ENCODE measurements at regions not wholly inside any gene's neighbourhood (a gene's known extent, or its start where the extent isn't known, plus 50 kb on each side); places are given as distances from the start of the nearest gene placed in this dataset.
"Not testable (repeated sequence)": the region's sequence is repeated elsewhere in the genome, so short reads cannot be mapped to it uniquely, and the experiment has no call there.

DNA sequence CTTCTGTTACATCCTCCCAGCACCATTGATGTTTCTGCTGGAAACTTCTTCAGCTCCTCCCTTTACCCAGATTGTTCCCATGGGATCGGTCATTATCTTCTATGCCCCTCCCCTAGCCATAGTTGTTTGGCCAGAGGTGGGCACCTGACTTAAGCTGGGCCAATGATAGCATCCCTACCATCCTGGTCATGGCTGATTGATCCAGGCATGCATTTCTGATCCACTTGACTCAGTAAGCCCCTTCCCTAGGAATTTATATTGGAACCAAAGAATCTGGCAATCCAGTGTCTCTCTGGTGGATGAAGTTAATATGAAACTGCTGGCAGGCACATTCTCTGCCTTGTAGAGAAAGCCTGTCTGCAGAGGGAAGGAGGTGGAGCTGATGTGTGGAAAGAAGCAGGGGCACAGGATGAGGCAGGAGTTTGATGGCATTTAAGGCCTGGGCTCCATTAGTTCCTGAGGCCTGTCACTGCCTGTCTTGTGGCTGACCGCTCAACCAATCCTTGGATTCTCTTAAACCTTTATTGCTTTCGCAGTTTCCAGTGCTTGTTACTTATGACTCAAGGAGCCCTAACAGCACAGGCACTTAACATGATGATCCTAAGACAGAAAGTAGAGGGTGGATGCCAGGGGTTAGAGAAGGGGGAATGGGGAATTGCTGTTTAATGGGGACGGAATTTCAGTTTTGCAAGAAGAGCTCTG, 152.4 kb downstream of the ABCC12 start:
- DNase-seq = peak; percentile 6

- no peak for DNase-seq
Measured at GRCh38 chr16:48001324-48001895, 154.4 kb downstream of the ABCC12 start.

GRCh38 chr16:48000622-48001021, 155.2 kb downstream of the ABCC12 start:
- DNase-seq = no peak

DNA sequence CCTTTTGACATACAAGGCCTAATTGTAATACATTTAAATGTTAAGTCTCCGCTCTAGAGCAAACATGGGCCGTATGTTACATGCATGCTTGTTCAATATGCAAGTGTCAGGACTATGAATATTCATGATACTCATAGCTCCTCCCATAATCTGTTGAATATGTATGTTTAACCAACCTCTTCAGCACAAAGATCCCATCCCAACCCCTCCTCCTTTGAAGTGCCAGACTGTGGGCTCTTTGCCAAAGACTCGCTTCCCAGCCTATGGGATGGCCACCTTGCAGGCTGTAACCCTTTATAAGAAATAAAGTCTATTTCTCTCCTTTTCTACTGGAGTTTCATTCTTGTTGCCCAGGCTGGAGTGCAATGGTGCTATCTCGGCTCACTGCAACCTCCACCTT, 156.2 kb downstream of the ABCC12 start:
- DNase-seq = no peak

DNA sequence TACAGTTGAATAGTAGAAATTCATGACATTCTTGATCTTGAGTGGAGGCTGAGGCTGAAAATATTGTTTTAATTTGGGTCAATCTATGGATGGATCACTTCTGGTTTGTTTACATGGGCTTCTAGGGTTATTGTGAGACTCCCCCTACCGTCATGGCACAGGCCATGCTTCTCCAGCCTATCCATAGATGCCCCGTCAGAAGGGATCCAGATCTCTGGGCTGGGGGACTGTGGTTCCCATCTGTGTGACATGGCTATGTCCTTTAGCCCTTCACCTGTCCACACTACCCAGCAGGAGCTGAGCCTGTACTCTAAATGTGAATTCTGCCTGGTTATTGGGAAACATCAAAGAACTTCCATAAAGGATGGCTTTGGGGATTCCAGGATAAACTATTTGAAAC, 160.4 kb downstream of the ABCC12 start:
- no peak for DNase-seq

GRCh38 chr16:47991491-47991890, 164.3 kb downstream of the ABCC12 start:
- no peak for DNase-seq

GRCh38 chr16:47990676-47991075, 165.1 kb downstream of the ABCC12 start:
- DNase-seq = no peak

GRCh38 chr16:47987136-47987535, 168.7 kb downstream of the ABCC12 start:
- DNase-seq = no peak

- DNase-seq = no peak
Measured at GRCh38 chr16:47986031-47986430, 169.8 kb downstream of the ABCC12 start.

DNA sequence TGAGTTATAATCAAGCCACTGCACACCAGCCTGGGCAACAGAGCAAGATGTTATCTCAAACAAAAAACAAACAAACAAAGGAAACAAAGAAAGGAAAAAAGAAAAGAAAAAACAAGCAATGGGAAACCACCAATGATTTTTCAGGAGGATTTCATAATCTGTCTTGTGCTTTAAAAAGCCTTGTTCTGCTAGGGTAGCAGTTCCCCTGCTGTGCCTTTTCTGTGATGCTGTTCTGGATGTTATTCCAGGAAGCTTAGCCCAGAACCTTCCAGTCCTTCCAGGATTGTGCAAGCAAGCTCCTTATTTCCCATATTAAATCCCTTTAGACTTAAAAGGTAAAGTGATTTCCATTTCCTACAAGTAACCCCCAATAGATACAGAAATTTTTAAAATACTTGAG, 171.1 kb downstream of the ABCC12 start:
- DNase-seq = no peak

DNA sequence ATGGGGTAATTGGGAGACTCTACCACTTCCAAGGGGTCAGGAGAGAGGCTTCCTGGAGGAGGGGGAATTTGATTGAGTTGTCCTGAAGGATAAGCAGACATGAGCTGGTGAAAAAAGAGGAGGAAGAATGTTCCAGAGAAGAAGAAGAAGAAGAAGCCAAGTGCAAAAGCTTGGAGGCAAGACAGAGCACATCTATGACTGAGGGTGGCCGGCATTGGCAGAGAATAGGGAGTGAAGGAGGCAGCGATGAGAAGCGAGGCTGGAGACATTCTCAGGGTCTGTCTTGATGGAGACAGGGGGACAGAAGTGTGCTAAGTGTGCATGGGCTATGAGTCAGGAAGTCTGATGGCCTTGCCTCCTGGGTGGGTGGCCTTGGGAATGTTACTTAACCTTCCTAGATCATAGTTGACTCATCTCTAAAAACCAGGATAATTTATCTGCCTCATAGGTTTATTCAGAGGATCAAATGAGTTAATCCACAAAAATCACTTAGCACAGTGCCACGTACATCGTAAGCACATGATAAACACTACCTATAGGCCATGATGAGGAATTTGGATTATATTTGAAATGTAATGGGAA, 171.7 kb downstream of the ABCC12 start:
- DNase-seq = no peak

DNA sequence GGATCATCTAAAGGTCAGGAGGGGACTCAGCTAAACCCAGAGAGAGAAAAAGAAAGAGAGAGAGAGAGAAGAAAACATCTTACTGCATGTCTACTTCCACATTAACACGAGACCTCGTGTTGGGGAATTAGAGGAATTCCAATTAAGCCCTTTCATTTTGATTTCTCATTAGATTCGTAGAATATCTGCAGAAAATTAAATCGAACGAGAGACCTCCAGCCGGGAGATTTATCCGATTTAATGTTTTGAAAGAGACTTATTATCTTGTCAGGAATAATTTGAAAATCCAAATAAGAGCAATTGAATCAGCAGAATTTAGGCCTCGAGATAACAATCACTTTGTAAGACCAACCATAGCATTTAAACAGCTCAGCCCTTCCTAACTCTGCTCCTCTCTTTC, 175.6 kb downstream of the ABCC12 start:
- no peak for DNase-seq

- DNase-seq = no peak
Measured at GRCh38 chr16:47979616-47980182, 176.1 kb downstream of the ABCC12 start.

DNA sequence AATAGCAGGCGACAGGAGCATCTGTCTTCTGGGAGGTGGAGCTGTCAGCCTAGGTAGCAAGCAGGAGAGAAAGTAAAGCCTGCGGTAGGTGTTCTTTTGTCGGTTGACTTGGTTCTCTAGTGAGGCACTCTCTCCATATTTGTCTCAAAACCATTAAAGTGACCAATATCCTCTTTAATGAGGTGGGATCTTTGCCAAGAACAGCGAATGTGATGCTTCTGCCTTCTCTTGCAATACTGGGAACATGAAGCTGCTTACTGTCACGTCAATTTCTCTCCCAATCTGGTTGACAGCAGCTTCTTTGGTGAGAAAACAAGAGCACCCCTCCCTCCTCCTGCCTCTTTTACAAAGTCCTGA, 176.7 kb downstream of the ABCC12 start:
- no peak for DNase-seq

DNA sequence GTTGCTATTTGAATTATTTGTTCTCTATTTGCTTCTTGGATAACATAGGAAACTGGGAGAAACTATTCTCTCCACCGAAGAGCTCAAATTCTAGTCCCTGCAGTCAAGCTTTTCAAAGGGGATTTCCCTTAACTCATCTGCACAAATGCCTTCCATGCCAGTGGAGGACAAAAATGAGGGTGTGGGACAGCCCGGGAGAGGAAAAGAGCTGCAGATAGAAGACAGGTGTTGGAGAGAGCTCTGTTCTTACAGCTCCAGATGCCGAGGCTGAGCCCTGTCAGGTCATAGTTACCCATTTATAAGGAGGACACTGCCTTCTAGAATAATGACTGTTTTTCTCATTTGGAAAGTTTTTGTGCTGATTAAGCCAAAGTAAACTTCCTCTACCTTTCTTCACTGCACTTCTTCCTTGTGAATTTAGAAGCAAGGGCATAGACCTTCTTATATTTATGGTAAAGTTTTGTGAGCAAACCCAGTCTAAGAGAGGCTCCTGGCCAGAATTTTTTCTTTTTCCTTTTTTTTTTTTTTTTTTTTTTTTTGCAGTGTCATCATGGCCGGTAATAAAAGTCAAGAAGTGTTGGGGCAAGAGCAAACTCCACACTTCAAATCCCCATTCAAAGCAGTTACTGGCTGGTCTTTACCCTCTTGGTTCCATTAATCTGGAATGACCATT, 177.2 kb downstream of the ABCC12 start:
- no peak for DNase-seq

DNA sequence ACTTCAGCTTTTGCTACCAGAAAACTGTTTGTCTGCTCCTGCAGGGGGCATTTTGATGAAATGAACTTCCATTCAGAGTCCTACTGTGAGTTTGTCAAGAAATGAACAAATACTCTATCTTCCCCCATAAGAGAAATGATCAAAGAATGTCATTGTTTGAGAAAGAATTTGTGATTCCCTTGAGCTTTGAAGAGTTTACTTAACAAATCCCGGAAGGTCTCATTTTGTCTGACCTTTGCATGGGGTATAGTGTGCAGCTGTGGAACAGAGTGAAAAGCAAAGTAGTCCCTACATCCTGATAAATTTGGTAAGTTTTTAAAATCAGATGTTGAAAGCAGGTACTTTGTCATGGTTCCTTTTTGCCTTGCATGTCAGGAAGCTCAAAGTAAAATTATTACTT, 178.0 kb downstream of the ABCC12 start:
- DNase-seq = no peak

DNA sequence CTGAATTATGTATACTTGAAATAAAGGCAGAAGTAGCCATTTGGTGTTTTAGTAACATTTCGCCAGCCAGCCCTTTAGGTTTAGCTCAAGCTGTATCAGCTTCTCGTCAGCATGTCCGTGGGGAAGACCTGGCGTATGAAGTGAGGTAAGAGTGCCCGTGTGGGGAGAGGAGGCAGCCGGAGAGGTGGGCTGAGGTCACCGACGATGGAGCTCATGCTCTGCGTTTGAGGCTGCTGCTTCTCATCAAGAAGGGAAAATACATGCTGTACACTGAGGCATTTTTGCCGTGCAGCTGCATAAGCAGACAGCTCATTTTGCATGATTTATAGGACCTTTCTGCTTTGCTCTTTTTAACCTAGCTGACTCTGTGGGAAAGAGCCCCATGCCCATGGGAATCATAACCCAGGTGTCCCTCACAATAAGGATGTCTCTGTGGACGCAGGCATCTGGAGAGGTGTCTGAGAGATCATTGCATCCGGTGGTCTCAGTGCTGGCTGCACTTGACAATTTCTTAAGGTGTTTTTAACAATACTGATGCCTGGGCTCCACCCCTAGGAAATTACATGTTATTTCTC, 179.1 kb downstream of the ABCC12 start:
- no peak for DNase-seq

DNA sequence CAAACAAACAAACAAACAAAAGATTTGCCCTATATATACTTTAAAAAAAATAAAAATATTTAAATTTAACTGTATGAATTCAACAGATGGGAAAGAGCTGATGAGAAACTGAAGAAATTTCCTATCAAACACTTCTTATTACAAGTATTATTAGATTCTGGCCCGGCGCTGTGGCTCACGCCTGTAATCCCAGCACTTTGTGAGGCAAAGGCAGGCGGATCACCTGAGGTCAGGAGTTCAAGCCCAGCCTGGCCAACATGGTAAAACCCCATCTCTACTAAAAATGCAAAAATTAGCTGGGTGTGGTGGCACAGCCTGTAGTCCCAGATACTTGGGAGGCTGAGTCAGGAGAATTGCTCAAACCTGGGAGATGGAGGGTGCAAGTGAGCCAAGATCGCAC, 180.8 kb downstream of the ABCC12 start:
- not testable (repeated sequence) for DNase-seq

- DNase-seq = no peak
Measured at GRCh38 chr16:47973552-47973951, 182.2 kb downstream of the ABCC12 start.

- DNase-seq = no peak
Measured at GRCh38 chr16:47972246-47972985, 183.4 kb downstream of the ABCC12 start.

DNA sequence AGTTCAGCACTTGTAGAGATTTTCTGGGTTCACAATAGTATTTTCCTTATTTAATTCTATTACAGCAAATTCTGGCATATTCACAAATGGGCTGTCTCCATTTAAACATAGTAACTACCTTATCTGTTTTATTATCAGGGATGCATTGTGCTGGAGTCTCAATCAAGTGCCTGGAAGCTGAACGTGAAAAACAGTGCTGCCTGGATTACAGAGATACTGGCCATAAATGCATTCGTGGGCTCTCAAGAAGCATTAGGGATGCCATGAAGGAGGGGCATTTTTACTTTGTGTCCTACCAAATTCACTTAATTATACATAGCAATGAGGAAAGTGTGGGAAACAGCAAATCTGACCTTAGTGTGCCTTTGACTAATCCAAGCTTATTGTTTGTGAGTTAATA, 184.6 kb downstream of the ABCC12 start:
- DNase-seq = no peak

DNA sequence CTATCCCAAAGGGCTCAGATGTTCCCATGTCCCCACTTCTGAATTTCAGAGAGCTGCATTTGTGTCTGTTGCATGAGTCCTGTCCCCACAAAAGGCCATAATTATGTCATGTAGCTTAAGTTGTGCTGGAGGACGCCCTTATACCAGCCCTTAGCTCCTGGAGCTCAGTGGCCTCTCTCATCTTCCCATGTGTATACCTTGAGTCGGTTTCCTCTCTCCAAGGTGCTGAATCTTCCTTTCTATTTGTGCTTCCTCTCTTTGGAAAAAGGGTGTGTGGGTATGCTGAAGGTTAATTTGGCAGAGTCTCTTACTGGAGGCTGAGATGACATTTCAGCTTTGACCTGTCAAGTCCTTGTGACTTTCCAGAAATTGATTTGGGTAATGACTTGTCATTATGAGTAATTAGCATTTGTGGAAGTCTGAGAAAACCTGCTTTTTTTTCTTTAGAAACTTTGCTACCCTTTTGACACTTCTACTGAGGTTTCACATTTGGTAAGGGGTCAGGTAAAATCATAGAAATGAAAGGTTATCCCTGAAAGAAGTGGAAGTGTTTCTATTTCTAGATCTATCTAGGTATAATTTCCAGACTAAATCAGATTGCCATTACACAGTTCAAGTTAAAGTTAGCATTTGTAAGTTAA, 185.4 kb downstream of the ABCC12 start:
- peak; percentile 3 for DNase-seq

Data from hindlimb muscle (tissue), 1 donor.